Activated T-cell treated with anti-CD3 and anti-CD28 coated beads, Interleukin-2, amount 50 U/mL, for 1 hour (primary cell): ENCODE measurements at regions not wholly inside any gene's neighbourhood (a gene's known extent, or its start where the extent isn't known, plus 50 kb on each side); places are given as distances from the start of the nearest gene placed in this dataset.

Experiments used
- DNase-seq: peaks from one replicate; pipeline ENCODE4 v3.0.0-alpha.2; 2020

- no peak for DNase-seq
Observed at GRCh38 chr5:155728857-155729683, 597.9 kb upstream of the SGCD start.

- DNase-seq, result no peak
Observed at GRCh38 chr5:155729684-155730059, 597.3 kb upstream of the SGCD start.

- DNase-seq, result no peak
Observed at GRCh38 chr5:155732587-155733376, 594.2 kb upstream of the SGCD start.

- DNase-seq, result no peak
Observed at GRCh38 chr5:155733935-155734334, 593.0 kb upstream of the SGCD start.

GRCh38 chr5:155735388-155735787, 591.6 kb upstream of the SGCD start:
- DNase-seq, result no peak

GRCh38 chr5:155738616-155739015, 588.3 kb upstream of the SGCD start:
- no peak for DNase-seq

- DNase-seq, result no peak
Observed at GRCh38 chr5:155746367-155747038, 580.5 kb upstream of the SGCD start.

GRCh38 chr5:155750101-155750500, 576.9 kb upstream of the SGCD start:
- no peak for DNase-seq

GRCh38 chr5:155750571-155750970, 576.4 kb upstream of the SGCD start:
- no peak for DNase-seq

GRCh38 chr5:155753943-155754581, 572.9 kb upstream of the SGCD start:
- no peak for DNase-seq

GRCh38 chr5:155759252-155759651, 567.7 kb upstream of the SGCD start:
- DNase-seq, result no peak

- DNase-seq, result no peak
Observed at GRCh38 chr5:155759984-155760383, 567.0 kb upstream of the SGCD start.

GRCh38 chr5:155761502-155761901, 565.5 kb upstream of the SGCD start:
- DNase-seq, result no peak

GRCh38 chr5:155765715-155766114, 561.2 kb upstream of the SGCD start:
- DNase-seq, result no peak

GRCh38 chr5:155767470-155767869, 559.5 kb upstream of the SGCD start:
- no peak for DNase-seq

GRCh38 chr5:155768332-155768731, 558.6 kb upstream of the SGCD start:
- no peak for DNase-seq

- DNase-seq, result no peak
Observed at GRCh38 chr5:155772009-155772662, 554.8 kb upstream of the SGCD start.

- DNase-seq, result no peak
Observed at GRCh38 chr5:155773680-155774079, 553.3 kb upstream of the SGCD start.

- no peak for DNase-seq
Observed at GRCh38 chr5:155780260-155780659, 546.7 kb upstream of the SGCD start.

- no peak for DNase-seq
Observed at GRCh38 chr5:155783246-155783645, 543.7 kb upstream of the SGCD start.

GRCh38 chr5:155783791-155784190, 543.2 kb upstream of the SGCD start:
- DNase-seq, result no peak

GRCh38 chr5:155786108-155786507, 540.9 kb upstream of the SGCD start:
- no peak for DNase-seq

- DNase-seq, result no peak
Observed at GRCh38 chr5:155792873-155793272, 534.1 kb upstream of the SGCD start.
